ENCODE measurements at regions not wholly inside any gene's neighbourhood (a gene's known extent, or its start where the extent isn't known, plus 50 kb on each side); places are given as distances from the start of the nearest gene placed in this dataset.
"Not testable (repeated sequence)": the region's sequence is repeated elsewhere in the genome, so short reads cannot be mapped to it uniquely, and the experiment has no call there.

GRCh38 chr1:236343246-236343870, 50.7 kb upstream of the EDARADD start:
- DNase-seq (ENCODE audit: low spot score) = no peak

DNA sequence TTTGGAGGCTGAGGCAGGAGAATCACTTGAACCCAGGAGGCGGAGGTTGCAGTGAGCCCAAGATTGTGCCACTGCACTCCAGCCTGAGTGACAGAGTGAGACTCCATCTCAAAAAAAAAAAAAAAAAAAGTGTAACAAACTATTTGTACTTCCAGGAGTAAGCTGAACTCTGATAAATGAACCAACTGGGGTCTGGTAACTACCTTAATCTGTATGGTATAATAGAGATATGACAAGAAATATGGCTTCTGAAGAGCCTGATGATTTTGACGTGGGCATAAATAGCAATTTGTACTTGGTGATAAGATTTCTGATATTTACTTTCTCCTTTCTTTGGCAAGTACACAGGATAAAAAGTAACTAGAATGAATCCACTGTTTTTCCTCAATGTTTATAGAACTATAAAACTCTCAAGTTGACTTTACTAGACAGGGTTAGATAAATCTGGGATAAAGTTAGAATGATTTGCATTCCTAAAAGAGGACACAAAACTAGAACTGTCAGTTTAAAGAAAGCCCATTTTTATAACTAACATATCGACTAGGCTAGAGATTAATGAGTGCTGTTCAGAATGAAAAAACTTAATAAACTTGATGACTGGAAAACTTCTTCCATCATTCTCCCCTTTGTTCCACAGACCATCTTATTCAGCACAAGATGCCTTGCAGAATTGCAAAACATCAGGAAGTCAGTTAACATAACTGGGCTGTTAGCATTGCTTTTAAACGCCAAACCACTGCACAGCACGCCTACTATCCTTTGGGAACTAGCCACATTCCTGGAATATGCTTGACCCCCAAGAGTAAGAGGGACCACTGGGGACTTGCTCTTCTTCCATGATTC, 51.5 kb upstream of the EDARADD start:
- DNase-seq (ENCODE audit: low spot score) = no peak

DNA sequence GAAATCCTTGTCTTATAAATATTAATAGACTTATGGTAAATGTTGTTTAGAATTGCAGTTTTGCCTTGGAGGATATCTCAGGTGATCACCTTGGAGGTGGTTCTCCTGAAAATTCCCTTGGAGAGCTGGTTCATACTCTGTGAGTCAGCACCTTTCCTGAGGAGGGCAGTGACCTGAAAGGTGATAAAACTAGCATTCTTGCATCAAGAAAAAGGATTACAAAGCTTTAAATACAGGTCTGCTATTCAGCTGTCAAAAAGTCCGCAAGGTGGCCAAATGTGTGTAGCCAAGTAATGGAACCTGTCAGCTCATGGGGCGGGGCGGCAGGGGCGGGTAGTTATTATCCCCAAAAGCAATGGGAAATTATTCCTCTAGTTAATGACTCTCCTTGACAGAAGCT, 52.8 kb upstream of the EDARADD start:
- no peak for DNase-seq (ENCODE audit: low spot score)

DNA sequence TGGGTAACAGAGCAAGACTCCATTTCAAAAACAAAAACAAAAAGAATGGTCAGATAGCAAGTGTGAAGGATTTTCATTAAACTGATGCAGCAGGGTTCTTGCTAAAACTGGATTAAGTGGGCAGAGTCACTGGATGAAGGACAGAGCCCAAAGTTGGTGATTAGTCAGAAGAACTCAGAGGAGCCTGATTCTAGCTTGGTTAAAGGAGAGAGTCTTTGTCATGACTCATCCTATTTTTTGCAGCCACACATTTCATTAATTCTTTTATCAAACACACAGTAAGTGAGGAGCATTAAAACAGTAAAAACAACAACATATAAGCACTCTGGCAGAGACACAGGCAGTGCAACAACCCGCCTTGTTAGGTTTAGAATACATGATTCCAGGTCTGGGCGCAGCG, 56.0 kb upstream of the EDARADD start:
- no peak for DNase-seq (ENCODE audit: low spot score)

GRCh38 chr1:236336084-236336483, 54.3 kb upstream of the ERO1B start:
- DNase-seq (ENCODE audit: low spot score) = peak; percentile 45

- DNase-seq (ENCODE audit: low spot score) = not testable (repeated sequence)
Observed at GRCh38 chr1:236335633-236336032, 53.9 kb upstream of the ERO1B start.

- DNase-seq (ENCODE audit: low spot score) = no peak
Observed at GRCh38 chr1:236334893-236335545, 53.3 kb upstream of the ERO1B start.

- DNase-seq (ENCODE audit: low spot score) = no peak
Observed at GRCh38 chr1:236332092-236332758, 50.5 kb upstream of the ERO1B start.
